HepG2 (cell line): ENCODE measurements at regions not wholly inside any gene's neighbourhood (a gene's known extent, or its start where the extent isn't known, plus 50 kb on each side); places are given as distances from the start of the nearest gene placed in this dataset.

ENCODE experiments used
- ATAC-seq: fragments of 200-7000 bp; cut with Tn5 transposase; 3 replicates; pipeline ENCODE4 v1.9.1; 2020; ENCODE audit warnings: mild to moderate bottlenecking, moderate library complexity
- BruUV-seq: library from RNA; stranded (reverse); fragments of 400-500 nt; replicated peaks from 2 replicates; lab custom pipeline; 2021; lab: Mats Ljungman, UMichigan
- CTCF ChIA-PET: fragments of 300-600 bp; formaldehyde crosslinking; extraction: SDS; loops from one replicate; lab custom pipeline; 2021; ENCODE audit warnings: low total read pairs, inconsistent platforms, low intra/inter-chr PET ratio; lab: Yijun Ruan, JAX
- POLR2A ChIA-PET: fragments of 350-600 bp; sonication (Branson Sonifier 250); formaldehyde crosslinking; loops from one replicate; lab custom pipeline; 2020; ENCODE audit warnings: antibody characterized with exemption, inconsistent platforms; lab: Yijun Ruan, JAX
- DNase-seq: peaks from one replicate; pipeline ENCODE4 v3.0.0-alpha.2; 2015; ENCODE audit warnings: low spot score
- FAIRE-seq: peaks from 3 replicates; lab custom pipeline; 2011; peaks lifted over from hg19 to GRCh38; lab: Jason Lieb, UNC
- H2AFZ ChIP-seq: one replicate; pipeline ENCODE4 v1.6.1; 2011; ENCODE audit warnings: low read length, inconsistent platforms
- H3K27ac ChIP-seq: fragments of 300-600 bp; 3 replicates; pipeline ENCODE4 v1.8.0; 2011; ENCODE audit warnings: mixed run types, mild to moderate bottlenecking, mixed read lengths, low read length, inconsistent platforms; ENCODE audit not compliant: insufficient read depth; ENCODE audit errors: extremely low read length
- H3K27me3 ChIP-seq, 2 experiments: fragments of 200-600 bp in 1 of 2; 2 replicates in 1 of 2; 3 replicates in 1 of 2; pipeline versions ENCODE4 v1.6.0 to v1.8.0; 2011; ENCODE audit warnings: low read length in 2 of 2, mild to moderate bottlenecking in 2 of 2, moderate library complexity in 2 of 2, inconsistent platforms in 1 of 2; ENCODE audit not compliant: insufficient read depth in 2 of 2, control insufficient read depth in 1 of 2
- H3K36me3 ChIP-seq, 2 experiments: fragments of 200-600 bp in 1 of 2; replicated peaks in 1 of 2; 2 replicates in 1 of 2; 3 replicates in 1 of 2; pipeline versions ENCODE4 v1.5.1 to v1.8.0; 2011; ENCODE audit warnings: low read length in 2 of 2, inconsistent platforms in 1 of 2; ENCODE audit not compliant: insufficient read depth in 2 of 2, control insufficient read depth in 1 of 2
- H3K4me1 ChIP-seq: 2 replicates; pipeline ENCODE4 v1.5.1; 2012; ENCODE audit warnings: low read length, inconsistent platforms; ENCODE audit not compliant: insufficient read depth
- H3K4me2 ChIP-seq: 2 replicates; pipeline ENCODE4 v1.6.0; 2011; ENCODE audit warnings: low read depth, low read length, inconsistent platforms
- H3K4me3 ChIP-seq, 3 experiments: fragments of 200-600 bp in 1 of 3; sonication (generic), shearing (Covaris generic) in 1 of 3; replicated peaks in 1 of 3; 2 replicates each; pipeline ENCODE4 v1.5.1; 2011 to 2016; ENCODE audit warnings: low read length in 3 of 3, inconsistent platforms in 2 of 3, low read depth in 2 of 3, mild to moderate bottlenecking in 2 of 3, control low read depth in 1 of 3, mixed read lengths in 1 of 3; ENCODE audit not compliant: insufficient read depth in 1 of 3
- H3K79me2 ChIP-seq: one replicate; pipeline ENCODE4 v1.6.1; 2011; ENCODE audit warnings: low read length, inconsistent platforms; ENCODE audit not compliant: insufficient read depth
- H3K9ac ChIP-seq: 2 replicates; pipeline ENCODE4 v1.6.0; 2011; ENCODE audit warnings: mild to moderate bottlenecking, low read depth, low read length, inconsistent platforms; ENCODE audit not compliant: insufficient read depth
- H3K9me3 ChIP-seq: 2 replicates; pipeline ENCODE4 v1.5.1; 2012; ENCODE audit warnings: mild to moderate bottlenecking, low read length
- H4K20me1 ChIP-seq: 2 replicates; pipeline ENCODE4 v1.6.0; 2011; ENCODE audit warnings: inconsistent platforms, mild to moderate bottlenecking, low read length, moderate library complexity; ENCODE audit not compliant: insufficient read depth
- ARHGAP35 ChIP-seq: sonication (generic); formaldehyde crosslinking; IDR thresholded peaks from 2 replicates; pipeline ENCODE4 v1.9.0; 2022; ENCODE audit warnings: mild to moderate bottlenecking, inconsistent platforms, moderate library complexity, missing genetic modification reagents, borderline replicate concordance
- CBX1 ChIP-seq: IDR thresholded peaks from one replicate; pipeline ENCODE4 v1.6.1; 2016; ENCODE audit warnings: antibody characterized with exemption, low read depth
- HNRNPK ChIP-seq: fragments of 200-400 bp; formaldehyde crosslinking; IDR thresholded peaks from 2 replicates; pipeline ENCODE4 v1.6.1; 2018; ENCODE audit warnings: low read length, low read depth, moderate library complexity, mild to moderate bottlenecking; ENCODE audit not compliant: poor library complexity, severe bottlenecking
- KLF6 ChIP-seq: IDR thresholded peaks from 2 replicates; pipeline ENCODE4 v1.8.0; 2016; ENCODE audit warnings: missing biosample characterization, missing genetic modification reagents
- SKI ChIP-seq: fragments of 450-650 bp; IDR thresholded peaks from one replicate; pipeline ENCODE4 v1.6.1; 2018; ENCODE audit warnings: mild to moderate bottlenecking; ENCODE audit not compliant: partially characterized antibody
- U2AF1 ChIP-seq: fragments of 200-400 bp; formaldehyde crosslinking; optimal IDR thresholded peaks from 2 replicates; pipeline ENCODE3; 2017; ENCODE audit warnings: mild to moderate bottlenecking, low read depth, low read length
- ZBTB38 ChIP-seq: sonication (generic); formaldehyde crosslinking; IDR thresholded peaks from 2 replicates; pipeline ENCODE4 v1.5.1; 2020; ENCODE audit warnings: mild to moderate bottlenecking, missing genetic modification reagents
- ZNF431 ChIP-seq: sonication (generic); formaldehyde crosslinking; IDR thresholded peaks from 2 replicates; pipeline ENCODE4 v1.9.0; 2022; ENCODE audit warnings: missing genetic modification reagents, low read depth, mild to moderate bottlenecking, borderline replicate concordance
- WGBS: methylation state at CpG from one replicate; pipeline ENCODE4 v1.1.6; 2017; ENCODE audit warnings: low lambda C conversion rate; 5-methylcytosine and 5-hydroxymethylcytosine counted together
- in situ Hi-C: cut with HindIII; loops from 2 replicates; pipeline ENCODE4 v1.10.0; 2017; ENCODE audit warnings: low pct_unique_long_range_greater_than_20kb; ENCODE audit not compliant: extremely low pct_ligation_motif_present
- intact Hi-C: fragments of 100-400 bp; cut with micrococcal nuclease; formaldehyde crosslinking; loops from one replicate; pipeline ENCODE4 v1.10.0; 2022; ENCODE audit not compliant: unreplicated experiment
- TF ChIP-seq, protein P1 (sequence below): sonication (generic); formaldehyde crosslinking; IDR thresholded peaks from 2 replicates; pipeline ENCODE4 v1.8.1; 2022; ENCODE audit warnings: low read depth, mild to moderate bottlenecking, missing genetic modification reagents
- TF ChIP-seq, protein P2 (sequence below): sonication (generic); formaldehyde crosslinking; conservative IDR thresholded peaks from 2 replicates; pipeline ENCODE4 v1.4.0; 2020; ENCODE audit warnings: missing genetic modification reagents
- TF ChIP-seq, protein P3 (sequence below): sonication (generic); formaldehyde crosslinking; IDR thresholded peaks from 2 replicates; pipeline ENCODE4 v1.8.0; 2022; ENCODE audit warnings: missing genetic modification reagents, mild to moderate bottlenecking, inconsistent platforms, borderline replicate concordance

DNA sequence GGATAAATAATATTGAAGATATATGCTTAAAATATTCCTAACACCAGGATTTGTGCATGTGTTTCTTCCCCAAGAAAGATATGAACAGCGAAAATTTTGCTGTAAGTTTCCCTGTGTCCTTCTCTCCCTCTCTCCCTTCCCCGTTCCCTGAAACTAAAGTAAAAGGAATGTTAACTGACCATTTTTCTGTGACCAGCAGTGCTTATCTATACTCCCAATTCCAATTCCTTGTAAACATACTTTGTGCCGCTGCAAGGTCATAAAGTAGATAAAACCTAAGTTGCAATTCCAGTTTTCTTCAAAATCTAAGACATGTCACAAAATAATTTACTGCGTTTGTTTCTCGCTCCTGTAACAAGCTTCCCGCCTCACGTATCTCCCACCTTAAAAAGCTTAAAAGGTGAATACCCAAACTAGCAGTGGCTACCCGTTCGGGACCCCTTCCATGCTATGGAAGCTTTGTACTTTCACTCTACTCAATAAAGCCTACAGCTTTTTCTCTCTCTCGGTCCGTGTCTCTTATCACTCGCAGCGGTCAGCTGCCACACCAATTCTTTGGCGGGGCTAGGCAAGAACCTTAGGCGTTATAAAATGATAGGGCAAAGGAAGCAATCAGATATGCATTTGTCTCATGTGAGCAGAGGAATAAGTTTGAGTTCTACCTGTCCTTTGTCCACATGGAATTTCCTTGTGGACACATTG is 1798.0 kb downstream of the EFNA5 start (continued):
- TF ChIP-seq, protein P1, sequence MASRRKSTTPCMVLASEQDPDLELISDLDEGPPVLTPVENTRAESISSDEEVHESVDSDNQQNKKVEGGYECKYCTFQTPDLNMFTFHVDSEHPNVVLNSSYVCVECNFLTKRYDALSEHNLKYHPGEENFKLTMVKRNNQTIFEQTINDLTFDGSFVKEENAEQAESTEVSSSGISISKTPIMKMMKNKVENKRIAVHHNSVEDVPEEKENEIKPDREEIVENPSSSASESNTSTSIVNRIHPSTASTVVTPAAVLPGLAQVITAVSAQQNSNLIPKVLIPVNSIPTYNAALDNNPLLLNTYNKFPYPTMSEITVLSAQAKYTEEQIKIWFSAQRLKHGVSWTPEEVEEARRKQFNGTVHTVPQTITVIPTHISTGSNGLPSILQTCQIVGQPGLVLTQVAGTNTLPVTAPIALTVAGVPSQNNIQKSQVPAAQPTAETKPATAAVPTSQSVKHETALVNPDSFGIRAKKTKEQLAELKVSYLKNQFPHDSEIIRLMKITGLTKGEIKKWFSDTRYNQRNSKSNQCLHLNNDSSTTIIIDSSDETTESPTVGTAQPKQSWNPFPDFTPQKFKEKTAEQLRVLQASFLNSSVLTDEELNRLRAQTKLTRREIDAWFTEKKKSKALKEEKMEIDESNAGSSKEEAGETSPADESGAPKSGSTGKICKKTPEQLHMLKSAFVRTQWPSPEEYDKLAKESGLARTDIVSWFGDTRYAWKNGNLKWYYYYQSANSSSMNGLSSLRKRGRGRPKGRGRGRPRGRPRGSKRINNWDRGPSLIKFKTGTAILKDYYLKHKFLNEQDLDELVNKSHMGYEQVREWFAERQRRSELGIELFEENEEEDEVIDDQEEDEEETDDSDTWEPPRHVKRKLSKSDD = no peak
- TF ChIP-seq ZNF431 (CRISPR knock-in tag) (no peak), HNRNPK (no peak)

DNA sequence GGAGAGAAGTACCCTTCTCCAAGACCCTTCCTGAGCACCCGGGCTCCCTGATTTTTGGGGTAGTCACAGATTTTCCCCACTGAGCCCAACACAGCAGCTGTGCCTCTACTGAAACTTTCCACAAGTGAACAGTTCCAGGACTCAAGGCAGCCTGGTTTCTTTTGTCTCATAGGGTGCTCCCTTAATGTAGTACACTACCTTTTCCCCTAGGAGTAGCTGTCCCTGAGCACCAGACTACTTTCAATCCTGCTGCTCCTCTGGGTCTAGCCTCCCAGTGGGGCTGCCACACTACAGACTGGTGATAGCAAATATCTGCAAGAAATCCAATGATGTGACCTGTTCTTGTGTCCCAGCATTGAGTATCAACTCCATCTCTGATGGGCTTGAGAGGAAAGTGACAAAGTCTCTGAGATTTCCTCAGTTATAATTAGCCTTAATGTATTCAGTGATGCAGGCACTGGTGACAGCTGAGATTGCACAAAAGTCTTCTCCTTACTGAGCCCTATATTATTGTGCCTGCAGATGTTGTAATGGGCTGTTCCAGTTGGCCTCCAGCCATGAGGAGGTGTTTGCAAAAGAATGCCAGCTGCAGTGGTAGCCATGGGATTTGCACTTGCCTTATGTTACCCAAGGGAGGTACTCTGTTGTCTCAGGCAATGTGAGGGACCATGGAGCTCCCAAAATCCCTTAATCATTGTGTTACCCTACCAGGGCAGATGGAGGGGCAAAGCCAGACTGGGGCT is 1802.5 kb downstream of the EFNA5 start:
- no peak for DNase-seq
- Histone ChIP-seq H3K79me2 (no peaks in the 10 kb centered on the region), H3K27ac (no peak overlapping the region), H3K4me1 (no peaks in the 10 kb centered on the region), H3K27me3 (no peaks in the 10 kb centered on the region; a peak in 1 of 5 replicates), H3K36me3 (no peaks in the 10 kb centered on the region), H2AFZ (no peak overlapping the region), H4K20me1 (no peaks in the 10 kb centered on the region), H3K9me3 (no peaks in the 10 kb centered on the region), H3K4me3 (no peak overlapping the region), H3K9ac (no peak overlapping the region), H3K4me2 (no peak overlapping the region)
- 0% methylated on average over 1 of the region's 1 CpG for WGBS
- ChIA-PET POLR2A (no interaction called here), CTCF (no interaction called here)
- intact Hi-C loops (no loop called here), in situ Hi-C loops (no loop called here)
- BruUV-seq = no TSS peak
- ATAC-seq = 0 out of 3 replicates have a peak, but pooled peaks have one; percentile 31
- no peak for FAIRE-seq
- no peak for TF ChIP-seq ARHGAP35 (CRISPR knock-in tag)
- TF ChIP-seq CBX1 = no peak
- no peak for TF ChIP-seq KLF6 (CRISPR knock-in tag)
- TF ChIP-seq, protein P2, sequence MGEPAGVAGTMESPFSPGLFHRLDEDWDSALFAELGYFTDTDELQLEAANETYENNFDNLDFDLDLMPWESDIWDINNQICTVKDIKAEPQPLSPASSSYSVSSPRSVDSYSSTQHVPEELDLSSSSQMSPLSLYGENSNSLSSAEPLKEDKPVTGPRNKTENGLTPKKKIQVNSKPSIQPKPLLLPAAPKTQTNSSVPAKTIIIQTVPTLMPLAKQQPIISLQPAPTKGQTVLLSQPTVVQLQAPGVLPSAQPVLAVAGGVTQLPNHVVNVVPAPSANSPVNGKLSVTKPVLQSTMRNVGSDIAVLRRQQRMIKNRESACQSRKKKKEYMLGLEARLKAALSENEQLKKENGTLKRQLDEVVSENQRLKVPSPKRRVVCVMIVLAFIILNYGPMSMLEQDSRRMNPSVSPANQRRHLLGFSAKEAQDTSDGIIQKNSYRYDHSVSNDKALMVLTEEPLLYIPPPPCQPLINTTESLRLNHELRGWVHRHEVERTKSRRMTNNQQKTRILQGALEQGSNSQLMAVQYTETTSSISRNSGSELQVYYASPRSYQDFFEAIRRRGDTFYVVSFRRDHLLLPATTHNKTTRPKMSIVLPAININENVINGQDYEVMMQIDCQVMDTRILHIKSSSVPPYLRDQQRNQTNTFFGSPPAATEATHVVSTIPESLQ (CRISPR knock-in tag) = no peak
- no peak for TF ChIP-seq SKI
- TF ChIP-seq U2AF1 = no peak
- TF ChIP-seq, protein P3, sequence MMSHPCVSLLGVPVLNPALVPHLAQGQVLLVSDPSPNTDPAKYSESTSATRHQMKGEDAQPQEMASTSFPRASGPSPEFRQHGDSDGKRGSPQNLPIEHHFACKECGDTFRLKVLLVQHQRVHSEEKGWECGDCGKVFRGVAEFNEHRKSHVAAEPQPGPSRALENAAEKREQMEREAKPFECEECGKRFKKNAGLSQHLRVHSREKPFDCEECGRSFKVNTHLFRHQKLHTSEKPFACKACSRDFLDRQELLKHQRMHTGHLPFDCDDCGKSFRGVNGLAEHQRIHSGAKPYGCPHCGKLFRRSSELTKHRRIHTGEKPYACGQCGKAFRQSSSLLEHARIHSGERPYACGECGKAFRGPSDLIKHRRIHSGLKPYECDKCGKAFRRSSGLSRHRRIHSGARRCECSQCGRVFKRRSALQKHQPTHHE = no peak
- TF ChIP-seq ZBTB38 = no peak
